CD14-positive monocyte (primary cell): ENCODE measurements at regions not wholly inside any gene's neighbourhood (a gene's known extent, or its start where the extent isn't known, plus 50 kb on each side); places are given as distances from the start of the nearest gene placed in this dataset.

Experiments
- DNase-seq, 3 donors: peaks; one replicate each; pipeline ENCODE4 v3.0.0-alpha.2; 2011 to 2022
- H2AFZ ChIP-seq: 2 replicates; pipeline ENCODE4 v1.6.0; 2012; ENCODE audit warnings: mild to moderate bottlenecking, low read depth, low read length, inconsistent platforms; ENCODE audit not compliant: insufficient read depth, poor library complexity, severe bottlenecking
- H3K27ac ChIP-seq, 2 donors: 1 replicate in 1 of 2; 2 replicates in 1 of 2; pipeline ENCODE4 v1.5.1; 2012 to 2013; ENCODE audit warnings: low read length in 2 of 2, control low read depth in 1 of 2, inconsistent platforms in 1 of 2, low read depth in 1 of 2, mild to moderate bottlenecking in 1 of 2
- H3K27me3 ChIP-seq, 2 donors: one replicate each; pipeline versions ENCODE4 v1.6.0 to v1.6.1; 2011 to 2013; ENCODE audit warnings: low read length in 2 of 2; ENCODE audit not compliant: control insufficient read depth in 2 of 2, insufficient read depth in 2 of 2
- H3K36me3 ChIP-seq, 2 donors: replicated peaks in 1 of 2; 1 replicate in 1 of 2; 2 replicates in 1 of 2; pipeline versions ENCODE4 v1.5.1 to v1.6.1; 2012 to 2013; ENCODE audit warnings: low read length in 2 of 2, control low read depth in 1 of 2, inconsistent platforms in 1 of 2, mild to moderate bottlenecking in 1 of 2; ENCODE audit not compliant: insufficient read depth in 2 of 2, control insufficient read depth in 1 of 2
- H3K4me1 ChIP-seq, 2 donors: 1 replicate in 1 of 2; 2 replicates in 1 of 2; pipeline versions ENCODE4 v1.5.1 to v1.6.1; 2012 to 2013; ENCODE audit warnings: low read length in 2 of 2, control low read depth in 1 of 2, inconsistent platforms in 1 of 2, mild to moderate bottlenecking in 1 of 2, moderate library complexity in 1 of 2; ENCODE audit not compliant: insufficient read depth in 2 of 2, control insufficient read depth in 1 of 2
- H3K4me2 ChIP-seq: replicated peaks from 2 replicates; pipeline ENCODE3; 2012; ENCODE audit warnings: low read length, moderate library complexity, mild to moderate bottlenecking; ENCODE audit not compliant: poor library complexity, severe bottlenecking; ENCODE audit errors: extremely low read depth
- H3K4me3 ChIP-seq, 3 experiments: fragments of 200-600 bp in 1 of 3; sonication (generic) in 1 of 3; replicated peaks in 1 of 3; 1 replicate in 2 of 3; 2 replicates in 1 of 3; pipeline ENCODE4 v1.5.1; 2011 to 2013; ENCODE audit warnings: low read length in 3 of 3, mild to moderate bottlenecking in 3 of 3, control low read depth in 2 of 3, low read depth in 2 of 3, inconsistent platforms in 1 of 3, moderate library complexity in 1 of 3
- H3K79me2 ChIP-seq: 2 replicates; pipeline ENCODE4 v1.6.0; 2012; ENCODE audit warnings: mild to moderate bottlenecking, control low read depth, inconsistent platforms, low read length, moderate library complexity; ENCODE audit not compliant: insufficient read depth
- H3K9ac ChIP-seq: 2 replicates; pipeline ENCODE4 v1.6.0; 2017; ENCODE audit warnings: low read length, mild to moderate bottlenecking; ENCODE audit not compliant: insufficient read depth, poor library complexity, severe bottlenecking
- H3K9me3 ChIP-seq, 2 donors: replicated peaks in 1 of 2; 1 replicate in 1 of 2; 2 replicates in 1 of 2; pipeline versions ENCODE4 v1.5.1 to v1.6.1; 2012 to 2013; ENCODE audit warnings: low read length in 2 of 2, control low read depth in 1 of 2; ENCODE audit not compliant: control insufficient read depth in 1 of 2, insufficient read depth in 1 of 2
- H4K20me1 ChIP-seq: 2 replicates; pipeline ENCODE4 v1.6.0; 2012; ENCODE audit warnings: mild to moderate bottlenecking, low read length, control low read depth, moderate library complexity; ENCODE audit not compliant: insufficient read depth
- H3K27ac Mint-ChIP-seq, 7 donors: one replicate each; pipeline ENCODE4 v1.8.0; 2020; ENCODE audit warnings: mild to moderate bottlenecking in 7 of 7, mixed read lengths in 7 of 7, moderate library complexity in 6 of 7, inconsistent platforms in 2 of 7
- H3K27me3 Mint-ChIP-seq, 3 donors: one replicate each; pipeline ENCODE4 v1.8.0; 2021 to 2022; ENCODE audit warnings: low read depth in 3 of 3, mild to moderate bottlenecking in 3 of 3, mixed read lengths in 3 of 3, moderate library complexity in 3 of 3, inconsistent platforms in 1 of 3
- H3K36me3 Mint-ChIP-seq, 2 donors: one replicate each; pipeline ENCODE4 v1.8.0; 2020; ENCODE audit warnings: mixed read lengths in 2 of 2, inconsistent platforms in 1 of 2, mild to moderate bottlenecking in 1 of 2
- H3K4me1 Mint-ChIP-seq: one replicate; pipeline ENCODE4 v1.8.0; 2020; ENCODE audit warnings: mild to moderate bottlenecking, mixed read lengths
- H3K4me3 Mint-ChIP-seq, 2 donors: one replicate each; pipeline ENCODE4 v1.8.0; 2020; ENCODE audit warnings: mild to moderate bottlenecking in 2 of 2, mixed read lengths in 2 of 2, moderate library complexity in 1 of 2
- H3K9me3 Mint-ChIP-seq, 7 donors: one replicate each; pipeline ENCODE4 v1.8.0; 2020 to 2022; ENCODE audit warnings: mixed read lengths in 7 of 7, mild to moderate bottlenecking in 6 of 7, moderate library complexity in 6 of 7, inconsistent platforms in 2 of 7
- CTCF ChIP-seq: fragments of 200-600 bp; IDR thresholded peaks from one replicate; pipeline ENCODE4 v1.8.0; 2022; ENCODE audit warnings: antibody characterized with exemption, mild to moderate bottlenecking
- WGBS: methylation state at CpG from one replicate; pipeline ENCODE4 v1.1.5; 2013; ENCODE audit warnings: missing lambda C conversion rate; ENCODE audit not compliant: insufficient coverage; 5-methylcytosine and 5-hydroxymethylcytosine counted together
- intact Hi-C, 2 donors: fragments of 100-400 bp; cut with micrococcal nuclease; formaldehyde crosslinking; loops; one replicate each; pipeline versions ENCODE4 v1.15.0 to v1.15.1; 2023

DNA sequence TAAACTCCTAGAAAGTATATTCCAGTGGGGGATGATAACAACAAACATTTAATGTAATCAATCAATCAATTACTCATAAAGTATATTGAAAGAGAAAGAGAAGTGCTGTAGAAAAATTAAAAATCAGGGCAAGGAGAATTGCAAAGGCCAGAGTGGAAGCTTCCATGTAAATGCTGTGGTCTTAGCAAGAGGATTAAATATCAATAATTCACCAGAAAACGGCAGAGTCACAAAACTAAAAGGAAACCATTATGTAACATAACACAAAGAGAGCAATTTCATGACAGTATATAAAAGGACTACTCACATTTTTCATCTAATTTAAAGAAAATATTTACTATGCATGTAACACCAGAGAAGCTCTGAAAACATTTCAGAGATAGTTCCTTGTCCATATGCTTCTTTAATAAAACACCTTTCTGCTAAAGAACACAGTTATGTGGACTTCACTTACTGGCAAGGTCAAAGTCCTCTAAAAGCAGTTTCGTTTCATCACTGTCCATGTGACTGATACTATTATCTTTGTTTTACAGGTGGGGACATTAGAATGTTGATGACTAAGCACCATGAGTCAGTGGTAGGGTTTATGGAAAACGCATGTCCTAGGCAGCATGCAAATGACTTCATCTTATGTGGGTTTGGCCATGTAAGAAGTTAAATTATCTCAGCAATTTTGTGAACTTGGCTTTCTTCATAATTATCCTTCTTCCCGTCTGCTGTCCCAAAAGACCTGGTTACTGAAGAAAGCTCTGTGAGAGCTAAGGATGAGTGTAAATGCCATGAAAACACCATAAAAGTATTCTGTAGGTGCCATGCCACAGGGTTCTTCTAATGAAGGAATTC lies 185.8 kb upstream of the TENT5A start:
- 21% methylated on average over 2 of the region's 4 CpGs for WGBS
- H3K9me3 Mint-ChIP-seq, result peaks cover 0 to 7% (median 0%) of the 10 kb centered on the region in 7 donors

More for the DNA sequence above, 185.8 kb upstream of the TENT5A start:
- DNase-seq, result peak; percentile 17 to 68 (median 20)
- Histone ChIP-seq H2AFZ (no peak overlapping the region), H3K27ac (no peak overlapping the region), H3K9ac (no peak overlapping the region), H3K4me3 (no peak overlapping the region), H3K36me3 (no peaks in the 10 kb centered on the region), H3K4me1 (peaks cover 14 to 30% of the 10 kb centered on the region in 2 donors), H3K27me3 (no peaks in the 10 kb centered on the region), H3K79me2 (no peaks in the 10 kb centered on the region), H3K4me2 (no peak overlapping the region), H3K9me3 (no peaks in the 10 kb centered on the region), H4K20me1 (no peaks in the 10 kb centered on the region)
- peaks cover 0 to 2% (median 0%) of the 10 kb centered on the region in 3 donors for H3K27me3 Mint-ChIP-seq
- no peaks in the 10 kb centered on the region for H3K36me3 Mint-ChIP-seq
- H3K27ac Mint-ChIP-seq, result no peak overlapping the region
- TF ChIP-seq CTCF, result no peak
- peaks cover 47% of the 10 kb centered on the region for H3K4me1 Mint-ChIP-seq
- intact Hi-C loops, result no loop called here
- H3K4me3 Mint-ChIP-seq, result no peak overlapping the region
